Loucy (cell line): ENCODE measurements at regions not wholly inside any gene's neighbourhood (a gene's known extent, or its start where the extent isn't known, plus 50 kb on each side); places are given as distances from the start of the nearest gene placed in this dataset.

Source experiments
- CTCF ChIP-seq: fragments of 200-600 bp; sonication (generic); conservative IDR thresholded peaks from 2 replicates; pipeline ENCODE4 v1.5.1; 2014; ENCODE audit warnings: mild to moderate bottlenecking, antibody characterized with exemption, low read length
- EZH2phosphoT487 ChIP-seq: fragments of 200-600 bp; IDR thresholded peaks from 2 replicates; pipeline ENCODE4 v1.6.1; 2018; ENCODE audit warnings: antibody characterized with exemption, mild to moderate bottlenecking, moderate library complexity, borderline replicate concordance

- TF ChIP-seq EZH2phosphoT487: no peak
- TF ChIP-seq CTCF: no peak
Observed at GRCh38 chrX:39805022-39805421, 292.7 kb downstream of the BCOR start.
